Prostate gland (tissue), 2 donors: ENCODE measurements at regions not wholly inside any gene's neighbourhood (a gene's known extent, or its start where the extent isn't known, plus 50 kb on each side); places are given as distances from the start of the nearest gene placed in this dataset.

Experiments used
- CTCF ChIP-seq, 4 experiments: fragments of 200-600 bp in 2 of 4; fragments of 450-650 bp in 2 of 4; sonication (generic) in 2 of 4; IDR thresholded peaks; 1 replicate in 3 of 4; 2 replicates in 1 of 4; pipeline ENCODE4 v1.5.1; 2016 to 2019; ENCODE audit warnings: antibody characterized with exemption in 4 of 4, mild to moderate bottlenecking in 2 of 4, moderate library complexity in 2 of 4
- POLR2A ChIP-seq: fragments of 450-650 bp; IDR thresholded peaks from one replicate; pipeline ENCODE4 v1.6.1; 2016; ENCODE audit warnings: antibody characterized with exemption, mild to moderate bottlenecking

- no peak for TF ChIP-seq CTCF (IDR thresholded peaks at IDR 0.05)
- no peak for TF ChIP-seq POLR2A
Measured at GRCh38 chr11:91851908-91852307, 372.7 kb upstream of the FAT3 start.
